ES-I3 (cell line): ENCODE measurements at regions not wholly inside any gene's neighbourhood (a gene's known extent, or its start where the extent isn't known, plus 50 kb on each side); places are given as distances from the start of the nearest gene placed in this dataset.

Source experiments
- H3K36me3 ChIP-seq: 2 replicates; pipeline ENCODE4 v1.6.1; 2013; ENCODE audit warnings: mild to moderate bottlenecking, low read length, control low read depth, moderate library complexity; ENCODE audit not compliant: insufficient read depth
- H3K4me1 ChIP-seq: 2 replicates; pipeline ENCODE4 v1.6.1; 2013; ENCODE audit warnings: mild to moderate bottlenecking, control low read depth, low read length; ENCODE audit not compliant: insufficient read depth
- H3K9ac ChIP-seq: 2 replicates; pipeline ENCODE4 v1.6.1; 2013; ENCODE audit warnings: low read depth, mild to moderate bottlenecking, low read length, moderate library complexity
- H3K9me3 ChIP-seq: 2 replicates; pipeline ENCODE4 v1.6.1; 2013; ENCODE audit warnings: mild to moderate bottlenecking, low read length, moderate library complexity; ENCODE audit not compliant: control insufficient read depth, insufficient read depth

DNA sequence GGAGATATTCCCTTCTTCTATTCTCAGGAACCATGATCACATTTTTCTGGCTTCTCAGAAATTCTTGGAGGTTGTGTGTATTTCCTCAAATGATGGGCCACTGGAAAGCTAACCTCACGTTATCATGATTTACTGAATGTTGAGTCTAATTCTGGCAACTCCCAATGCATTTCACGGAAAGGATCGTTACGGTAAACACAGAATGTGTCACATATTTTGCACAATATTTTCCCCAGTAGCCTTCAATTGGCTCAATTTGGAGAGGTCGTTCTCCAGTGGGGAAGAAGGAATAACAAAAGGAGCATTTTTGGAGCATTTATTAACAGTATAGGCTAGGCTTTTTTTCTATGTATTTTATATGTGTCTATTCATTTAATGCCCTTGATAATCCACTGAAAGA, 450.3 kb downstream of the HAPSTR1 start:
- no peak overlapping the region for H3K9ac ChIP-seq
- no peaks in the 10 kb centered on the region for H3K4me1 ChIP-seq

GRCh38 chr16:9542165-9542755, 450.8 kb downstream of the HAPSTR1 start:
- Histone ChIP-seq H3K4me1 (no peaks in the 10 kb centered on the region), H3K36me3 (no peaks in the 10 kb centered on the region), H3K9me3 (no peaks in the 10 kb centered on the region; the same call in 1 of the 2 replicates), H3K9ac (no peak overlapping the region)

More for the DNA sequence above, 450.3 kb downstream of the HAPSTR1 start:
- Histone ChIP-seq H3K36me3 (no peaks in the 10 kb centered on the region), H3K9me3 (no peaks in the 10 kb centered on the region; the same call in 1 of the 2 replicates)

GRCh38 chr16:9545522-9546437, 454.3 kb downstream of the HAPSTR1 start:
- Histone ChIP-seq H3K4me1 (no peaks in the 10 kb centered on the region), H3K36me3 (no peaks in the 10 kb centered on the region), H3K9me3 (no peaks in the 10 kb centered on the region; the same call in 1 of the 2 replicates), H3K9ac (no peak overlapping the region)

GRCh38 chr16:9546438-9546786, 455.0 kb downstream of the HAPSTR1 start:
- peaks cover 4% of the 10 kb centered on the region; the same call in 1 of the 2 replicates for H3K9me3 ChIP-seq
- H3K4me1 ChIP-seq: no peaks in the 10 kb centered on the region
- H3K36me3 ChIP-seq: no peaks in the 10 kb centered on the region
- H3K9ac ChIP-seq: no peak overlapping the region

GRCh38 chr16:9549487-9549886, 458.0 kb downstream of the HAPSTR1 start:
- no peaks in the 10 kb centered on the region for H3K36me3 ChIP-seq
- H3K4me1 ChIP-seq: no peaks in the 10 kb centered on the region
- no peak overlapping the region for H3K9ac ChIP-seq
- peaks cover 4% of the 10 kb centered on the region for H3K9me3 ChIP-seq

- Histone ChIP-seq H3K9me3 (peaks cover 4% of the 10 kb centered on the region; the same call in 1 of the 2 replicates), H3K9ac (no peak overlapping the region), H3K4me1 (peaks cover 7% of the 10 kb centered on the region; the same call in 1 of the 2 replicates), H3K36me3 (no peaks in the 10 kb centered on the region)
Observed at GRCh38 chr16:9555051-9555450, 463.6 kb downstream of the HAPSTR1 start.

DNA sequence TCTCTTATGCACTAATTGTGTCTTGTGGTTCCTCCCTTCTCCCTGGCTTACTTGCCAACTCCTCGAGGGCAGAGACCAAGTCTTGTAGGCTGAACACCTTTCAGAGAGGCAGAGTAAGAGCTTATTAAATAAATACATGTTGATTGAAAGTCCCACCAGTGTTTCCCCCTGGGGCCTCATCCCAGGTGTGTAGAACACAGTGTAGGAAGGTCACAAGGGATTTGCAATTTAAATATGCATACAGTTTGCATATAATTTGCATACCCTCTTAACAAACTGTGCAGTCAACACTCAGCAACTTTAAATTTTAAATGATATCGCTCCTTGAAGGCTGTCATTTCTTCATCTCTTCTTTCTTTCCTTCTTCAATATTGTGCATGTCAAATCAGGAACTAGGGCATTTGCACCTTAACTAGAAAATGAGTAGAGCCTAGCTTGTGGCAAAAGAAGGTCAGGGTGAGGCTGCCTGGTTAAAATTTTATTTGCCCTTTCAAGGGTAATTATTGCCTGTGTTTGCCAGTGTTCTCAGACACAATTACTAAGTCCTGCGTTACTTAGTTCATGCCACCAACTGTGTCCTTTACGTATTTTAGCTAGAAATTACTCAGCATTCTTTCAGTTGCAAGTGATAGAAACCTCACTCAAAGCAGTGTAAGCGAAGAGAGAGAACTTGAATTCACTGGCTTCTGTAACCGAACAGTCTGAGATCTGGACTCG, 465.7 kb downstream of the HAPSTR1 start:
- no peaks in the 10 kb centered on the region for H3K36me3 ChIP-seq
- H3K4me1 ChIP-seq: peaks cover 11% of the 10 kb centered on the region; the same call in 1 of the 2 replicates
- no peak overlapping the region for H3K9ac ChIP-seq
- no peaks in the 10 kb centered on the region; the same call in 1 of the 2 replicates for H3K9me3 ChIP-seq

GRCh38 chr16:9557713-9558112, 466.3 kb downstream of the HAPSTR1 start:
- H3K9ac ChIP-seq: no peak overlapping the region

DNA sequence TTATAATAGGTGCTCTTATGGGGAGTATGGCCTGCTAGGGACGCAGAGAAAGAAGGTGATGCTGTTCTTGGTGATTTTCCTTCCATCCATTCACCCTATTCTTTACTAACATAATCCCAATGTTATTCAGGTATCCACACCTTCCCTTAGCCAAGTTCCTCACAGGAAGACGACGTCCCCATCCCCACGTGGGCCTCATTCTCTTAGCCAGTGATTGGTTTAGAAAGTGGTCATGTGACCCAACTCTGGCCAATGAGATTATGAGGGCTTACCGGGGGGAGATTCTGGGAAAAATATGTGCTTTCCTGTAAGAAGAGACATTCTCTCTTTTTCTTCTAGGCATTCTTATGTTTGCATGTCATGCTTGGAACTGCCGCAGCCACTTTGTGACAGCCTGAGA, 474.7 kb downstream of the HAPSTR1 start:
- H3K9me3 ChIP-seq: no peaks in the 10 kb centered on the region; the same call in 1 of the 2 replicates

More at GRCh38 chr16:9557713-9558112, 466.3 kb downstream of the HAPSTR1 start:
- no peaks in the 10 kb centered on the region for H3K36me3 ChIP-seq
- peaks cover 11% of the 10 kb centered on the region; the same call in 1 of the 2 replicates for H3K4me1 ChIP-seq
- no peaks in the 10 kb centered on the region; the same call in 1 of the 2 replicates for H3K9me3 ChIP-seq

DNA sequence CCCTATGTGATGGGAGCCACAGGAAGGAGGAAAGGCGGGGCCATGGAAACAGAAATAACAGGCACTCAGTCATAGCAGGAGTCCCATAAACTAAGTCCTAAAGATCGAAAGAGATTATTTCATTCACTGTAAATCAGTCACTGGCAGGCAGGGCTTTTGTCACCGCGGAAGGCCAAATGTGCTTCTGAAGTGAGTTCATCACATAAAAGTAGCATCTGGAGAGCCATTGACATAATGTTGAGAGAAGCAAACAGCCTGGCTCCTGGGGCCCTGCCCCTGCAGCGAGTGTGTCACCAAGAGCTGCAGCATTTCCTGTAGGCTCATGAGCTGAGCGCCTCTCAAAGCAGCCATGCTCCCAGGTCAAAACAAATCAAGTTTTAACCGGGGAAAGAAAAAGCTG, 476.2 kb downstream of the HAPSTR1 start:
- Histone ChIP-seq H3K36me3 (no peaks in the 10 kb centered on the region), H3K4me1 (no peaks in the 10 kb centered on the region), H3K9ac (no peak overlapping the region), H3K9me3 (no peaks in the 10 kb centered on the region; the same call in 1 of the 2 replicates)

More for the DNA sequence above, 474.7 kb downstream of the HAPSTR1 start:
- no peaks in the 10 kb centered on the region for H3K36me3 ChIP-seq
- no peak overlapping the region for H3K9ac ChIP-seq
- peaks cover 4% of the 10 kb centered on the region; the same call in 1 of the 2 replicates for H3K4me1 ChIP-seq

DNA sequence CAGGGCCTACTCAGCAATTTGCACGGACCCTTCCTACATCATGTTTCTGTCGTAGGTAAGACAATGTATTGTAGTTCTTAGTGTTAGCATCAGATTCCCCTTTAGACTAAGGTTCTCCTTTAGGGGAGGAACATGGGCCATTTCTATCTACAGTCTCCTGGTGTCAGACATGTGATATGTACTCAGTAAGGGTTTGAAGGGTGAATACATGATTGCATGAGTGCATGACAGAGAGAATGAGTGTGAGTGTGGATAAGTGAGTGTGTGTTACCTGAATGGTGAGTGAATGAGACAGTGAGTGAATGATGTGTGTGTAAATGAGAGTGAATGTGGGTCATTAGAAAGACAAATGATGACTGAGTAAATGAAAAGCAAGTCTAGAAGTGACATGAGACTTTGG, 476.8 kb downstream of the HAPSTR1 start:
- Histone ChIP-seq H3K36me3 (no peaks in the 10 kb centered on the region), H3K9me3 (no peaks in the 10 kb centered on the region; the same call in 1 of the 2 replicates), H3K9ac (no peak overlapping the region), H3K4me1 (no peaks in the 10 kb centered on the region)

- Histone ChIP-seq H3K9me3 (no peaks in the 10 kb centered on the region; the same call in 1 of the 2 replicates), H3K36me3 (no peaks in the 10 kb centered on the region), H3K9ac (no peak overlapping the region), H3K4me1 (no peaks in the 10 kb centered on the region)
Observed at GRCh38 chr16:9570521-9570920, 479.1 kb downstream of the HAPSTR1 start.

DNA sequence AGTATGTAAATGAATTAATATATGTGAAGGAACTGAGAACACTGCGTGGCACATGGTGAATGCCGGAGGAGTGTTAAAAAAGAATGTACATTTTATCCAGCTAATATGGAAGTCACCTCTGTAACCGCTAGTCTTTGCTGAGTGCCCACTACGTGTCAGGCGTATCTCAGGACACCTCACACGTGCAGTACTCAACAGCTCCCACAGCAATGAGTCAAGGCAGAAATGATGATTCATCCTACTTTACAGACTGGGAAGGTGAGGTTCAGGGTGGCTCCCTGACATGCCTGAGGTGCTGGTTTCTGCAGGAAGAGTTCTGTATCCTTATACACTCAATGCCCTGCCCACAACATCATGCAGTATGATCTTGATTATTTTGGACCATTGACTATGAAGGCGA, 487.0 kb downstream of the HAPSTR1 start:
- no peaks in the 10 kb centered on the region for H3K9me3 ChIP-seq
- no peak overlapping the region for H3K9ac ChIP-seq
- H3K4me1 ChIP-seq: no peaks in the 10 kb centered on the region
- H3K36me3 ChIP-seq: no peaks in the 10 kb centered on the region

DNA sequence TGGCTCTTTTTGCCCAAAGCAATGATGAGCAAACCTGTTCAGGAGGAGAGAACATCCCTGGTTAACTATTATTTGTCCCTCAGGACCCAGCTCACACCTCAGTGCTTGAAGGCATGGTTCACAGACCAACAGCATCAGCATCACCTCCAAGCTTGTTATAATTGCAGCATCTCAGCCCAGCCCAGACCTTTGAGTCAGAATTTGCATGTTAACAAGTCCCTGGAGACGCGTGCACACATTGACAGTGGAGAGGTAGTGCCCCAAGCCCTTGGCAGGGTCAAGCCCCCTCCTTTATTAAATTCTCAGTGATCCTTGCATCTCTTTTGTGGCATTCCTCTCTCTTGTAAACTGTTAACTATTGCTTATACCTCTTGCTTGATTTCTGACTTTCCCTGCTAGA, 488.6 kb downstream of the HAPSTR1 start:
- no peaks in the 10 kb centered on the region for H3K4me1 ChIP-seq

More for the DNA sequence above, 488.6 kb downstream of the HAPSTR1 start:
- Histone ChIP-seq H3K36me3 (no peaks in the 10 kb centered on the region), H3K9ac (no peak overlapping the region), H3K9me3 (no peaks in the 10 kb centered on the region)
